Astrocyte (in vitro differentiated cells and primary cell): ENCODE measurements at regions not wholly inside any gene's neighbourhood (a gene's known extent, or its start where the extent isn't known, plus 50 kb on each side); places are given as distances from the start of the nearest gene placed in this dataset.

Experiments
- CTCF ChIP-seq: IDR thresholded peaks from 2 replicates; pipeline ENCODE4 v1.5.1; 2011; ENCODE audit warnings: low read depth, mild to moderate bottlenecking, inconsistent platforms, low read length, moderate library complexity; ENCODE audit not compliant: insufficient read depth
- EZH2 ChIP-seq: IDR thresholded peaks from 2 replicates; pipeline ENCODE4 v1.6.1; 2012; ENCODE audit warnings: mild to moderate bottlenecking, low read length, inconsistent platforms; ENCODE audit not compliant: insufficient read depth

GRCh38 chr21:38712664-38713063, 93.1 kb upstream of the ETS2 start:
- TF ChIP-seq CTCF: no peak
- no peak for TF ChIP-seq EZH2
